NK-92 (cell line): ENCODE measurements at regions not wholly inside any gene's neighbourhood (a gene's known extent, or its start where the extent isn't known, plus 50 kb on each side); places are given as distances from the start of the nearest gene placed in this dataset.

Experiments used
- DNase-seq: peaks from one replicate; lab custom pipeline; 2025; ENCODE audit not compliant: unreplicated experiment; lab: John Stamatoyannopoulos, UW

DNA sequence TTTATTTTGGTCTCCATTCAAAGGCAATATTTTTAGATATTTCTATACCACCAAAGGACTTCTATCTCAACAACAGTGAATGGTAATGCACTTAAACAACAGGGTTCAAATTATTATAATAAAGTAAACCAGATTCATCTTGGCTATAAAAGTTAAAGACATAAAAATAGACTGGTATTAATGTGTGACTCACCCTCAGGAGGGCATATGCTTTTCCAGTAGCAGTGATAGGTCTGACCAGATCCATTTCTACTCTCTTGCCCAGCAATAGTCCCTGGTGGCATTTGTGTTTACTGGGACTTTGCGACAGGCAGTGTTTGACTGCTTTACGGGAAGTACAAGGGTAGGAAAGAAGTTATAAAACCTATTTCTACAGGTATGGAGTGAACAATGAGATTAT is 353.2 kb upstream of the ATP2B1 start:
- DNase-seq, result no peak

DNA sequence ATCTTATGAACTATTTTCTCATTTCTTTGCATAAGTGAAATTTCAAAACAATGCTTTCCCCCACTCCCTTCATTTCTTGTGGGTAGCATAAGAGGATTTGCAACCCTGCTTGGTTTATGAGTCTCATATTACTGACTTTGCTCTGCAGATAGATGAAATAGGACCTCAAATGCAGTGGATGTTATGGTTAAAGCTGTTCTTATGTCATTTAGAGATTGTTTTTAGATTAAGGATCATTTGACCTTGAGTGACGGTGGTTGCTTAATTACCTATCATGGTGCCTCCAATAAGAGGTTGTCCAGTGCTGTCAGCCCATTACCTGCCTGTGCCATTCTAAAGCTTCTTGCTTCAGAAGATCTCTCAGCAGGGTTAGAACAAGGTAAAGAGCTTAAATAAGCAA is 351.4 kb upstream of the ATP2B1 start:
- DNase-seq, result no peak

DNA sequence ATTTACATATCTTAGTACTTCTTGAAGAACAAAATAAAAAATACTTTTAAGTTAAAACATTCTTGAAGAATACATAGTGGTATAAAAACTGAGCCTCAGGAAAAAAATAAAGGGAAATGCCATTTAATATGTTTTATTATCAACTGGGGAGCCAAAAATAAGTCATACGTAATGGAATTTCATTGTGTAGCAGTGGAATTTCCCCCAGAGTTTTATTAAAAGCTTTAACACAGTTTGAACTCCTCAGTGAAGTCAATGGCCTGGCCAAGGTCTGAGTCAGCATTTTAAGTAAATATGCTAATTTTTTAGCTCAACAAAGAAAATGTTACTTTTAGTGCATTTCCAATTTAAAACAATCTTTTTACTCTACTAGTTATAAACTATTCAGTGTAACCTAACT is 350.1 kb upstream of the ATP2B1 start:
- DNase-seq, result no peak

DNA sequence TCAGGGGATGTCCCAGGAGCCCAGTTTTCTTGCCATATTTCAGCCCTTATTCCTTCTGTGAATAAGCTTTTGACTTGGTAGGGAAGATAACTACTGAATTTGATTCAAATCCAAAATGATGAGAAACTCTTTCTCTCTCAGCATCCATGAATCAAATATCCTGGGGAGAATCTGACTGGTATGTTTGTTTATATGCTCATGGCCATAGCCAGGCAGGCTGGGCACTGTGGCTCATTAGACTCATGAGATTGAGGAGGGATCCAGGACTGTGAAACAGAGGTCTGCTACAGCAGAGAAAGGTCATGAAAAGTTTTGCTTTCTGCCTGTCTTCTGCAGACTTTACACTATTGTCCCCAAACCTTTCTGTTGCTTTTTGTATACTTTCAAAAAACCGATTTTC is 346.4 kb upstream of the ATP2B1 start:
- DNase-seq, result no peak

DNA sequence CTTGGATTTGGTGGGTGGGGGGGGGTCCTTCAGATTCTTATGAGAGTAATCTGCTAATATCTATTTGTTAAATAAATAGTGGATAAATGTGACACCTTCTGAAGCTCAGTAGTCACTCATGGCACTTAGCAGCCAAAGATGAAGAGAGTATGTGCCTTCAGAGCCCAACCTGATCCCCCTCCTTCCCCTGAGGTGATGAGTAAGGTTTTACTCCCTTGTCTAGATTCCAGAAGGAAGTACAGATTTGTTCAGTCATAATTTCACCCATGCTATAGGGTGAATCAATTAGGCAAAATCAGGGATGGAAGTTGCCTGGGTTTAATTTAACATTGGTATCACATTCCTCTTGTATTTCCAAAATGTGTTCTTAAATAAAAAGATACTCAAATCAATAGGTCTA is 340.3 kb upstream of the ATP2B1 start:
- no peak for DNase-seq

DNA sequence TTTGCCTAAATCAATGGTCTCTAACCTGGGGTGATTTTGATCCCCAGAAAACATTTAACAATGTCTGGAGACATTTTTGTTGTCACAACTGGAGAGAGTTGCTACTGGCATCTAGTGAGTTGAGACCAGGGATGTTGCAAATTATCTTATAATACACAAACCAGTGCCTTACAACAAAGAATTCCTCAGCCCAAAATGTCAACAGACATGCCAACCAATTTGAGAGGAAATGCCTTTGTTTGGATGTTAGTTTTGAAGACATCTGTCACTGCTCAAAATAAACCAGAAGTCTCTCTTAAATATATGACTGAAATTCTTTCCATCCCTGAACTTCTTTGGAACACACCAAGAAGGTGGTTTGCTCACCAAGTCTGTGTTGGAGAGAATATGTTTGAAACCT is 336.9 kb upstream of the ATP2B1 start:
- no peak for DNase-seq

DNA sequence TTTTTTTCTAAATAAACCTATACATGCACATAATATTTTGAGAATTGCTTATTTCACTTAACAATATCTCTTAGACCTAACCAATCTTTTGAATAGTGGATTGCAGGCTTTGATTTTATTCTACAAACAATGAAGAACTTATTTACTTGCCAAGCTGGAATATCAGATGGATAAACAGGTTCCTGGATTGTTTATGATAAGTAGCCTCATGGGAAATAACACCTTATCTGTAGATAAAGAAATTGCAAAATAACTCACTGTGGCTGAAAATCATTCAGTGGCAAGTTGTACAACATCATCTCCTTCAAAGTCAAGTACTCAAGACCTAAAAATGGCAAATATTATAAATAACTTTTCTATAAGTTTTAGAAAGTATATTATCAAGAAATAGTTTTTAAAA is 335.4 kb upstream of the ATP2B1 start:
- DNase-seq, result no peak

DNA sequence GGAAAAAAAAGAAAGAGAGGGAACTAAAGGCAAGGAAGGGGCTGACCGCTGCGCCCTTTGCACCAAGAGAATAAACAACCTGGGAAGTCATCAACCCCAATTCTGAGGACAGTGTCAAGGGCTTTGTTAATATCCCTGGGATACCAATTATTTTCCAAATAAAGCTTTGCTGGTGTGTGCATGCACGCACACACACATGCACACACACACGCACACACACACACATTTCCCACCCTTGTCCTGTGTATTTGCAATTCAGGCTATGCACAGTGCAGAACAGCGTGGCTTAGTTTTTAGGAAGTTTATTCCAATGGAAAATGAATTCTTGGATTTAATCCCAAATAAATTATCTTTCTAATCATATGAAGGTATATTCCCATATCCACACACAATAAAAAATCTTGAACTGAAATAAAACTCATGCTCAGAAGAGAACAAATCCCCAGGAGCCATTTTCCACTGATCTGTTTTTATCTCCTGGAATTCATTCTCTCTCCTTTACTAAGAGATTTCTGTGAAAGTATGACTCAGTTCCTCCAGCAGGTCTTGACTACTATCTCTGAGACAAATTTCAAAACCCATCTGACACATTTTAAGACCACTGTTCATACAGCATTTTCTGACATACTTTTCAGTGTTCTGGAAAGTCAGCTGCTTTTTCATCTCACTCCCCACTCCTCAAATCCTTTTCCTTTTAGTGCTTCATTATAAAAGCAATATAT is 334.4 kb upstream of the ATP2B1 start:
- DNase-seq, result no peak

DNA sequence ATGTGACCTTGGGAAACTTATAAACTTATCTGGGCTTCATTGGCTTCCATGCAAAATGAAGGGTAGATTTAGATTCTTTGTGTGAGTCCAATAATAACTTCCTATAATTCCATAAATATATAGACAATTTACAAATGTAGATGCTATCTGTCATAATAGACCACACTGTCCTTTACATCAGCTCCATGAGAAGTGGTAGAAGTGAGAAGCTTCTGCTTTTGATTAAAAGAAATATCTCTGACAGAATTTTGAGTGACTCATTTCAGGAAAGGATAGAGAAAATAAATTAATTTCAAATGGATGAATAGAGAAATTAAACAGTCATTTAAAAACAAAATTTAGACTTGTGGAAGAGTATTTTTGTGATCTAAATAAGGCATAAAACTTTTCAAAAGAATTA is 329.7 kb upstream of the ATP2B1 start:
- no peak for DNase-seq

DNA sequence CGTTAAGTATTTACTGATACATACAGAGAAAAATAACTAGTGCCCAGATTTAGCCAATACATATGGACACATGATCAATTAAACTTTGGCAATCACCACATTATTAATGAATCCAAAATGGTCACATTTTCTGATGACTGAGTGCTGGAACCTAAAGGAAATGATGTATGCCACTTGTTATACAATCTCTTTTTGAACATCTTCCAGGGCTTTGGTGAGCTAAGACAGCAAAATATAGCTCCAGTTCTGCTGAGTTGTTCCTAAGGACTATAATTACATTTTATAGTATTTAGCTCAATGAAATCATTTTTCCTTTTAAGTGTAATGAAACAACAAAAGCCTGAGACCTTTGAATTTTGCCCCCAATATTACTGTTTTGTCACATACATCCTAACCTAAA is 329.1 kb upstream of the ATP2B1 start:
- DNase-seq, result no peak

DNA sequence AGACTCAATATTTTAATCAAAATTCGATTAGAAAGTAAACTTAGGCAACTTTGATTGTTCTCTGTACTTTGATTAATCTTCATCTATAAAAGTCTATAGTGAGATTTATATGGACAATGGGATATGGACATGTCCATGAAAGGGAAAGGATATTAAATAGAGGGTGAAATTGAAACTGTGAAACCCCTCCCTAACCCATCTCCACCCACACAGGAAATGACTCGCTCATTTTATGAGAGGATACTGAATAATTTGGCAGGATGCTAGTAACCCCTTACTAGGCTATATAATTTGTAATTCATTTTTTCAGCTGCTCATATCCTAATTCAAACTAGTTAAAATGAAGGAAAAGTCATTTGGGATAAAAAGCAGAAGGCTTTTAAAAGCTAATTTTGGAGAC is 328.0 kb upstream of the ATP2B1 start:
- no peak for DNase-seq

DNA sequence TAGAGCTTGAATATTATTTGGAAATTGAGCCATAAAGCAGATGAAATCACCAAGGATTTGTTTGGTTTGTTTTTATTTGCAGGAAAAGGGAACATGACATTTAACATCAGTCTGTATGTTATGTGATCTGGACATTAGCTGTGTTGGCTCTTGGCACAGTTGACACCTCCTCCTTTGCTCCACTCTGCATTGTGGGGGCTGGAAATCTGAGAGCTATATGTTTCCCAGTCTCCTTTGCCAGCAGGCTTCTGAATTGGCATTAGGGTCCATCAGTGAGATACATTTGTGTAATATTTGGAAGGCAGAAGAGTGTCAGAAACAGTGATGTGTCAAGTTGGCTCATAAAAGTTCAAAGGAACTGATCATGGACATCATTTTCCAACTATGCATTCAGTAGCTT is 322.1 kb upstream of the ATP2B1 start:
- no peak for DNase-seq

DNA sequence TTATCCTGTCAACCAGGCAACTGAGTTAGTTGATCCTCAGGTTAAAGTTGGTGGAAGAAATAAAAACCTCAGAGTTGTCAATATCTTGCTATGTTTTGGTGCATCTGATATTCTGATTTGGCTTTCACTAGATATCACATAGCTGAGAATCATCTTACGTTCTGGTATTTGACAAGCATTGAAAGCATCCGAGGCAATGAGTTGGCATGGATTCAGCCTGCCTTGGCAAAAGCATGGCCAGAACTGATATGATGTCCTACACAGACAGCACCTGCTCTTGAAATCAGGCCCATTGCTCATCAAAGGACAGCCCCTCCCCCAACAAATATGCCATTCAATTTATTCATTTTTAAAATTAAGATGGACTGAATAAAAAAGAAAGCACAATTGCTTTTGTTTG is 320.7 kb upstream of the ATP2B1 start:
- no peak for DNase-seq

DNA sequence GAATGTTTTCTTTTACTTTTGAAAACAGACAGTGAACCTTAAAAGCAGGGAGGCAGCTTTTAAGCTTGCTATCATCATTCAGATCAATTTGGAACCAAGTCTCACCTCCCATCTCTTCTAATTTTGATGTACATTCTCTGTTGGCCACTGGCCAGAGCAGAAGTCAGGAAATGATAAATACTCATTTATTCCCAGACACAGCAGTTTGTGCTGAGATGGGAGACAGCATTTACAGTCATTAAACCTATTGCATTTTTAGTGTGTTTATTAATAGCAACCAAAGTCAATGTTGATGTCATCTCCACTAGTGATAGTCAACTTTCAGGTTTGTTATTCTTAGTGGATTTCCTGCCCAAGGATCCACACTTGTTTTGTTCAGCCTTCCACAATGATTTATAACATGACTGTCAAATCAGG is 320.0 kb upstream of the ATP2B1 start:
- no peak for DNase-seq

DNA sequence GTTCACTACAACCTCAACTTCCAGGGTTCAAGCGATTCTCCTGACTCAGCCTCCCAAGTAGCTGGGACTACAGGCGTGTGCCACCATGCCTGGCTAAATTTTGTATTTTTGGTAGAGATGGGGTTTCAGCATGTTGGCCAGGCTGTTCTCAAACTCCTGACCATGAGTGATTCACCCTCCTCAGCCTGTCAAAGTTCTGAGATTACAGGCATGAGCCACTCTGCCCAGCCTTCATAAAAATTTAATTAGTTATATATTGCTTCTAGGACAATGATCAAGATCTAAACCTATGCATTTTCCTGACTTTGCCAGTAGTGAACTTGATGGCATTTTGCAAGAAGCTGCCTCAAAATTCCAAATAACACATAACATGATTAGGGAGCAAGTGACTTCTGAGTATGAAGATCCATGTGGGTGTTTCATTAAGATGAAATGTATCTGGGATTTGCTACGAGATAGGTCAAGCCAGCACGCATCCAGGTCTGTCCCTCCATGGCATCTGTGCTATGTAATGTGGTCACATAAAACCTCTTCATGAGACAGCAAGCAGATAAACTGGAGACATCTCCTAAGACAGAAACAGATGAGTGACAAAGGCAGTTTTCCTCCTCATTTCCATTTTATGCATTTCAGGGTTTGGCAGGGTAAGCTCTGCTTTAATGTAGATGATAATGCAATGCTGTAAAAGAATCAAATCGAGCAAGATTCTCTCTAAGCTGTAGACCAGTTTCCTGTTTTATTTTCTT is 319.4 kb upstream of the ATP2B1 start:
- DNase-seq, result no peak

DNA sequence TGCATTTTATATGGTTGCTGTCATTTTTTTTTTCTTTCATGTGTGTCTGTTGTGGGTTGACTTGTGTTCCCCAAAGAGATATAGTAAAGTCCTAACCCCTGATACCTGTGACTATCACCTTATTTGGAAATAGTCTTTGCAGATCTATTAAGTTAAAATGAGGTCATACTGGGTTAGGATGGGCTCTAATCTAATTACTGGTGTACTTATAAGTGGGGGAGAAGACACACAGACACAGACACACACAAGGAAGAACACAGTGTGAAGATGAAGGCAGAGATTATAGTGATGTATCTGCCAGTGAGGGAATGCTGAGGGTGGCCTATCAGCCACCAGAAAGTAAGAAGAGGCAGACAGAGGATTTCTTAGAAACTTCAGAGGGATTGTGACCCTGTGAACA is 318.4 kb upstream of the ATP2B1 start:
- no peak for DNase-seq

DNA sequence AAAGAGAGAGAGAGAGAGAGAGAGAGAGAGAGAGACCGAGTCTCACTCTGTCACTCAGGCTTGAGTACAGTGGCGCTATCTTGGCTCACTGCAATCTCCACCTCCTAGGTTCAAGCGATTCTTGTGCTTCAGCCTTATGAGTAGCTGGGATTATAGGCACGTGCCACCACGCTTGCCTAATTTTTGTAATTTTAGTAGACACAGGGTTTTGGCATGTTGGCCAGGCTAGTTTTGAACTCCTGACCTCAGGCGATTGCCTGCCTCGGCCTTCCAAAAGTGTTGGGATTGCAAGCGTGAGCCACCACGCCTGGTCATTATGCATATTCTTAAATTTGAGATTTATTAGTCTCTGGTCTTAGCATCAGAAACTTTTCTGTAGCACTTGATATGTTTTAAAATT is 317.9 kb upstream of the ATP2B1 start:
- no peak for DNase-seq

DNA sequence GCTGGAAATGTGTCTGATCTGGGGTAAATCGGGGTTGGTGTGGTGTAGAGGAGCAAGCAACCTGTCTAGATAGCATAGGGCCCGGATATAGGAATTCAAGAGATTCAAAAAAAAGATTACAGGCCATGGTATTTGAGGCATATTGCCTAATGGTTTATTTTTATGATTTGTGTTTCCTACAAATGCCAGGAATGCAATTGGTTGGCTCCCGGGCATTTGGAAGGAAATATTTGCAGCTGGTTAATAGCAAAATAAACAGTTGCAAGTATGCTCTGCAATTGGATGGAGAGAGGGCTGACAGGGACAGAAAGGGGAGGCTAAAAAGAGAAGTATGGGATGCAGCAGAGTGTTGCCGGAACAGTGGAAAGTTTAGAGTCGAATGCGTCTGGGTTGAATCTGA is 315.6 kb upstream of the ATP2B1 start:
- DNase-seq, result no peak

DNA sequence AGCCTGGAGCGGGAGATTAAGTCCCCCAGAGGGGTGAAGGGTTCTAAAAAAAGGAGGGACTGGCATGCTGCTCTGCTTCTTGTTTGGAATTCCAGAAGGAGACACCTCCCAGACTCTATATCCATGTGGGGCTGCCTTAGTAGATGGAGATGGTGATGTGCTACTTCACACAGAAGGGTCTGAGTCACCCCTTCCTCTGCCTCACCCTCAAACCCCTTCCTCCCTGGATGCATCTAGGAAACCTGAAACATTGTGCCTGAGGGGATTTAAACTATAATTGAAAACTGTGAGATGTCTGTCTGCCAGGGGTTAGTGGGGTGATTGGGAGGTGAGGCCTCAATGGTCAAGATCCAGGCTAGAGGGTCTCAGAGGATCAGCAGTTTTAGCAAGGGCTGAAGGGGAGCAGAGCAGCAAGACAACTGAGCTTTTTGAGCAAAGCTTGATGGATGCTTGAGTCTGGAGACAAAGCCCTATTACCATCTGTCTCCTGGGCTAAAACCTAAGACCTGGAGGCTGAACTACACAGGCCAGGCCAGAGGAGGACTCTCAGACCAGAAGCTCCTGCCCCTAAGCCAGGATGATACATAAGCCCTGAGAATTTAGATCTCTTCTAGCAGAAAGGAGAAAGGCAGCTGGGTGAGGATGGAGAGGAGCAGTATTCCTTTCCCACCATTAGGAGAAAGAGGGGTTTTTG is 314.7 kb upstream of the ATP2B1 start:
- DNase-seq, result no peak

DNA sequence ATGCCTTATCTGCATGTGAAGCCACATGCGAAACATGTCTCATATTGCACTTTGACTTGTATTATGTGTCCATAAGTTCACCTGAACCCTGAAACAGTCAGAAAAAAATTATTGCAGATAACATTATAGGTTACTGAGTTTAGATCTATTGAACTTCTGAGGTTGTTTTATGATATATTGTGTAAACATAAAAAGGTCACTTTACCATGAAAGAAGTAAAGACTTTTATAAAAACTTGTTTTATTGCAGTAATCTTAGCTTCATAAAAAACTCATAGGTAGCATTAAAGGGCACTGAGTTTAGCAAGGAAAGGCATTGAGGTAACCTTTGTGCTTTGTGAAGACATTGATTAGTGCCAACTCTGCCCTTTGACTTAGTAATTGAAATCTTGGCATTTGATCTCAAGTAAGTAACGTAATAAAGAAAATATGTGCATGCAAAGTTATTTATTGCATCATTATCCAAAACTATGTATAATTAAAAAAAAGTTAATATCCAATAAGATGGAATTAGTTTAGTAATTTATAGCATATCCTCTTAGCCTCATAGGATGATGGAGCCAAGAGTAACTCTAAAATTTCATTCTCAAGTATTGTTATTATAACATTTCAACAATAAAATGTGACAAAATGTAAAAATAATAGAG is 313.3 kb upstream of the ATP2B1 start:
- no peak for DNase-seq

DNA sequence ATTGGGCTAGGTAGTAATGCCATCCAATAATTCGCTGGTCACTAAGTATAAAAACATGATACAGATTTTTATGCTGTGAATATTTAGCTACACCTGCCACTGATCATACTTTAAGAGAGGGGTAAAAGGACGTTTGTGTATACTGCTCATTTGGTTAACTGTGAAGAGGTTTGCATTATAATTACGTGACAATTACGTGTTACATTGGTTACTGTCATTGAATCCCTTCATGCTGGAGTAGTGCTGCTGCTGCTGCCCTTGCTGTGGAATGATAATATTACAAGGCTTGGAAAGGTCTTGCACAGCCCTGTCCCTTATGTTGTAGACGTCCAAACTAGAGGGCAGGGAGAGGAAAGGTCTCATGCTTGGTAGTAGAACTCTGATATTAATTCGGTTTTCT is 312.2 kb upstream of the ATP2B1 start:
- DNase-seq, result no peak

DNA sequence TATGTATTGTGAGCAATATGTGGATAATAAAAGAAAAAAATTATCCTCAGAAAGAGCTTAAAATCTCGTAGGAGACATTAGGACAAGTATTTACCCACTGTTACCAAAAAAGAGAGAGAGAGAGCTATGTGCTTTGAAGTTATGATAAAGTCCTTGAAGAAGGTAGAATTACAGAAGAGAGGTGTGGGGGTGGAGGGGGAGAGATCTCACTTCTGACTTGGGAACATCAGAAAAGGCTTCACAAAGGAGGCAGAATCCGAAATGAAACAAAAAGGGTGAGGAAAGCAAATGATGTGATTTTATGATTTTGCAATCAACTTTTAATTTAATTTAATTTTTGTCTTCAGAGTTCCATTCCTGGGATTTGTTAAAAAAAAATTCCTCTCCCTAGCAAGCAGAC is 311.8 kb upstream of the ATP2B1 start:
- no peak for DNase-seq
